ENCODE measurements at regions not wholly inside any gene's neighbourhood (a gene's known extent, or its start where the extent isn't known, plus 50 kb on each side); places are given as distances from the start of the nearest gene placed in this dataset.

GRCh38 chr2:143889216-143889615, 630.7 kb downstream of the ZEB2 start:
- DNase-seq (ENCODE audit: low spot score) (no peak), ATAC-seq (ENCODE audit: insufficient number of reproducible peaks, low FRiP score, low read depth) (no peak)
- H3K27me3 ChIP-seq (replicated peaks; ENCODE audit: insufficient read depth), result no peaks in the 10 kb centered on the region
- no peaks in the 10 kb centered on the region for H3K4me1 ChIP-seq (ENCODE audit: control insufficient read depth in 1 of 2, low read depth in 2 of 2)
- no peak overlapping the region for H3K27ac ChIP-seq
- H3K9me3 ChIP-seq, result no peaks in the 10 kb centered on the region
- H3K4me3 ChIP-seq, result no peak overlapping the region
- TF ChIP-seq CTCF (IDR thresholded peaks at IDR 0.05), result no peak
- no peaks in the 10 kb centered on the region for H3K36me3 ChIP-seq

GRCh38 chr2:143885461-143885860, 634.5 kb downstream of the ZEB2 start:
- H3K27ac ChIP-seq, result no peak overlapping the region
- H3K36me3 ChIP-seq, result no peaks in the 10 kb centered on the region
- H3K4me3 ChIP-seq, result no peak overlapping the region
- H3K27me3 ChIP-seq (replicated peaks; ENCODE audit: insufficient read depth), result no peaks in the 10 kb centered on the region
- no peak for ATAC-seq (ENCODE audit: insufficient number of reproducible peaks, low FRiP score, low read depth)
- no peaks in the 10 kb centered on the region for H3K9me3 ChIP-seq
- no peak for TF ChIP-seq CTCF (IDR thresholded peaks at IDR 0.05)
- DNase-seq (ENCODE audit: low spot score), result no peak
- no peaks in the 10 kb centered on the region for H3K4me1 ChIP-seq (ENCODE audit: control insufficient read depth in 1 of 2, low read depth in 2 of 2)

- Histone ChIP-seq H3K36me3 (no peaks in the 10 kb centered on the region), H3K9me3 (no peaks in the 10 kb centered on the region), H3K4me3 (no peak overlapping the region), H3K27me3 (replicated peaks; ENCODE audit: insufficient read depth) (no peaks in the 10 kb centered on the region), H3K27ac (no peak overlapping the region), H3K4me1 (ENCODE audit: control insufficient read depth in 1 of 2, low read depth in 2 of 2) (no peaks in the 10 kb centered on the region)
- no peak for DNase-seq (ENCODE audit: low spot score)
- TF ChIP-seq CTCF (IDR thresholded peaks at IDR 0.05), result no peak
- ATAC-seq (ENCODE audit: insufficient number of reproducible peaks, low FRiP score, low read depth), result no peak
Measured at GRCh38 chr2:143881246-143881645, 638.7 kb downstream of the ZEB2 start.

- Histone ChIP-seq H3K9me3 (no peaks in the 10 kb centered on the region), H3K4me1 (ENCODE audit: control insufficient read depth in 1 of 2, low read depth in 2 of 2) (no peaks in the 10 kb centered on the region), H3K36me3 (no peaks in the 10 kb centered on the region), H3K27me3 (replicated peaks; ENCODE audit: insufficient read depth) (no peaks in the 10 kb centered on the region), H3K4me3 (no peak overlapping the region), H3K27ac (no peak overlapping the region)
- no peak for DNase-seq (ENCODE audit: low spot score)
- TF ChIP-seq CTCF (IDR thresholded peaks at IDR 0.05), result no peak
- no peak for ATAC-seq (ENCODE audit: insufficient number of reproducible peaks, low FRiP score, low read depth)
Measured at GRCh38 chr2:143877876-143878530, 641.9 kb downstream of the ZEB2 start.

- Histone ChIP-seq H3K9me3 (no peaks in the 10 kb centered on the region), H3K4me3 (no peak overlapping the region), H3K4me1 (ENCODE audit: control insufficient read depth in 1 of 2, low read depth in 2 of 2) (no peaks in the 10 kb centered on the region), H3K27ac (no peak overlapping the region), H3K27me3 (replicated peaks; ENCODE audit: insufficient read depth) (no peaks in the 10 kb centered on the region), H3K36me3 (no peaks in the 10 kb centered on the region)
- TF ChIP-seq CTCF (IDR thresholded peaks at IDR 0.05), result no peak
- no peak for DNase-seq (ENCODE audit: low spot score)
- ATAC-seq (ENCODE audit: insufficient number of reproducible peaks, low FRiP score, low read depth), result no peak
Measured at GRCh38 chr2:143877056-143877455, 642.9 kb downstream of the ZEB2 start.

Data from thoracic aorta (tissue), 2 donors.